B cell (primary cell): ENCODE measurements at regions not wholly inside any gene's neighbourhood (a gene's known extent, or its start where the extent isn't known, plus 50 kb on each side); places are given as distances from the start of the nearest gene placed in this dataset.

Source experiments
- ATAC-seq: fragments of 200-7000 bp; cut with Tn5 transposase; one replicate; pipeline ENCODE4 v1.10.0; 2021; ENCODE audit warnings: low read depth, mild to moderate bottlenecking, moderate number of reproducible peaks, moderate library complexity
- CTCF ChIA-PET: fragments of 350-600 bp; sonication (Branson Sonifier 250); formaldehyde crosslinking; loops from one replicate; lab custom pipeline; 2021; ENCODE audit warnings: antibody characterized with exemption, inconsistent platforms; lab: Charles Lee
- POLR2A ChIA-PET: fragments of 350-600 bp; sonication (Branson Sonifier 250); formaldehyde crosslinking; loops from one replicate; lab custom pipeline; 2021; ENCODE audit warnings: antibody characterized with exemption; lab: Charles Lee
- DNase-seq: peaks from one replicate; pipeline ENCODE4 v3.0.0; 2013
- H2AFZ ChIP-seq: 2 replicates; pipeline ENCODE4 v1.6.1; 2012; ENCODE audit warnings: mild to moderate bottlenecking, low read depth, low read length; ENCODE audit not compliant: insufficient read depth, poor library complexity, severe bottlenecking
- H3K27ac ChIP-seq, 2 donors: 1 replicate in 1 of 2; 2 replicates in 1 of 2; pipeline ENCODE4 v1.5.1; 2012 to 2013; ENCODE audit warnings: low read length in 2 of 2, mild to moderate bottlenecking in 2 of 2, moderate library complexity in 1 of 2
- H3K27me3 ChIP-seq, 4 experiments: fragments of 200-600 bp in 1 of 4; sonication (generic) in 1 of 4; replicated peaks in 1 of 4; 1 replicate in 2 of 4; 2 replicates in 2 of 4; pipeline versions ENCODE4 v1.6.1 to v1.7.0; 2013 to 2016; ENCODE audit warnings: low read length in 3 of 4, mild to moderate bottlenecking in 2 of 4, mixed read lengths in 1 of 4, moderate library complexity in 1 of 4; ENCODE audit not compliant: insufficient read depth in 4 of 4, control insufficient read depth in 3 of 4; ENCODE audit errors: control extremely low read depth in 1 of 4
- H3K36me3 ChIP-seq, 2 experiments: replicated peaks in 1 of 2; 1 replicate in 1 of 2; 2 replicates in 1 of 2; pipeline versions ENCODE4 v1.6.1 to v1.7.1; 2013; ENCODE audit warnings: low read length in 1 of 2; ENCODE audit not compliant: insufficient read depth in 2 of 2, control insufficient read depth in 1 of 2; ENCODE audit errors: control extremely low read depth in 1 of 2, extremely low read depth in 1 of 2
- H3K4me1 ChIP-seq, 2 donors: fragments of 200-600 bp in 1 of 2; sonication (generic) in 1 of 2; 1 replicate in 1 of 2; 2 replicates in 1 of 2; pipeline versions ENCODE4 v1.5.1 to v1.6.1; 2013 to 2017; ENCODE audit warnings: low read length in 2 of 2; ENCODE audit not compliant: control insufficient read depth in 2 of 2, insufficient read depth in 2 of 2
- H3K4me2 ChIP-seq: replicated peaks from 2 replicates; pipeline ENCODE3; 2012; ENCODE audit warnings: mild to moderate bottlenecking, low read depth, low read length; ENCODE audit not compliant: poor library complexity, severe bottlenecking
- H3K4me3 ChIP-seq, 5 experiments: fragments of 200-600 bp in 1 of 5; sonication (generic) in 1 of 5; 1 replicate in 3 of 5; 2 replicates in 2 of 5; pipeline versions ENCODE4 v1.5.1 to v1.7.0; 2011 to 2016; ENCODE audit warnings: low read length in 4 of 5, mild to moderate bottlenecking in 4 of 5, low read depth in 2 of 5, control low read depth in 1 of 5, moderate library complexity in 1 of 5; ENCODE audit not compliant: insufficient read depth in 1 of 5; ENCODE audit errors: control extremely low read depth in 1 of 5, extremely low read depth in 1 of 5
- H3K79me2 ChIP-seq: fragments of 200-600 bp; sonication (generic); one replicate; pipeline ENCODE4 v1.6.0; 2016; ENCODE audit warnings: low read length; ENCODE audit not compliant: control insufficient read depth, insufficient read depth
- H3K9ac ChIP-seq: fragments of 200-600 bp; sonication (generic); 2 replicates; pipeline ENCODE4 v1.6.1; 2017; ENCODE audit warnings: mild to moderate bottlenecking, low read length, moderate library complexity
- H3K9me3 ChIP-seq, 3 donors: one replicate each; pipeline versions ENCODE4 v1.6.1 to v1.7.1; 2013; ENCODE audit warnings: low read length in 2 of 3; ENCODE audit not compliant: control insufficient read depth in 2 of 3, insufficient read depth in 1 of 3; ENCODE audit errors: control extremely low read depth in 1 of 3
- H4K20me1 ChIP-seq: 2 replicates; pipeline ENCODE4 v1.6.0; 2012; ENCODE audit warnings: mild to moderate bottlenecking, low read length; ENCODE audit not compliant: insufficient read depth, control insufficient read depth, poor library complexity, severe bottlenecking
- H3K27ac Mint-ChIP-seq: one replicate; pipeline ENCODE4 v1.8.0; 2021; ENCODE audit warnings: mixed read lengths
- H3K27me3 Mint-ChIP-seq: one replicate; pipeline ENCODE4 v1.8.0; 2021; ENCODE audit warnings: mixed read lengths
- H3K4me1 Mint-ChIP-seq: one replicate; pipeline ENCODE4 v1.8.0; 2021; ENCODE audit warnings: mixed read lengths
- H3K4me3 Mint-ChIP-seq: one replicate; pipeline ENCODE4 v1.8.0; 2021; ENCODE audit warnings: mixed read lengths
- H3K9me3 Mint-ChIP-seq: one replicate; pipeline ENCODE4 v1.8.0; 2022; ENCODE audit warnings: mixed read lengths; ENCODE audit not compliant: insufficient read depth
- EZH2 ChIP-seq: IDR thresholded peaks from 2 replicates; pipeline ENCODE4 v1.6.1; 2012; ENCODE audit warnings: borderline replicate concordance, low read depth, mild to moderate bottlenecking, moderate library complexity, low read length; ENCODE audit not compliant: insufficient read depth, poor library complexity, severe bottlenecking
- WGBS: methylation state at CpG from one replicate; pipeline ENCODE4 v1.1.5; 2013; ENCODE audit warnings: missing lambda C conversion rate; ENCODE audit not compliant: insufficient coverage; 5-methylcytosine and 5-hydroxymethylcytosine counted together
- intact Hi-C: fragments of 100-400 bp; cut with micrococcal nuclease; formaldehyde crosslinking; loops from one replicate; pipeline ENCODE4 v1.10.0; 2022
- TF ChIP-seq, protein P1 (sequence below): fragments of 200-600 bp; IDR thresholded peaks from one replicate; pipeline ENCODE4 v1.8.0; 2022; ENCODE audit warnings: antibody characterized with exemption, mild to moderate bottlenecking

DNA sequence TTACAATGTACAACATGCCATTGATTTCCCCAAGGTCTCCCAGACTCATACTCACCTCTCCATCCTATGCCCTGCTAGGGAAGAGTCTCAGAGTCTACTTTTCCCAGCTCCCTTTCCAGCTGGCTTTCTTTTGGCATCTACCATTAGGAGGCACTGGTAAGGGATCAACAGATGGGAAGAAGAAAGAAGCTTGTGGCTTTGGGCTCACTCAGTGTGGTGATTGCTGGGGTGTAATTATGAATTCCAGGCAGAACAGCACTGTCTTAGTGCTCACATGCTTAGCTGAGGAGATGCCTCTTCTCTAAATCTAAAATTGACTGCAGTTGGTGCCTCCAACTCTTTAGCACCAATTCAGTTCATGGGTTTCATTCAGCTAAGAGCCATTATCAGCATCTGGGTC, 330.0 kb downstream of the PSAT1 start:
- Histone ChIP-seq H4K20me1 (no peaks in the 10 kb centered on the region), H3K4me1 (peaks cover 16% of the 10 kb centered on the region in 2 donors), H2AFZ (no peak overlapping the region), H3K9ac (no peak overlapping the region), H3K27ac (no peak overlapping the region), H3K36me3 (no peaks in the 10 kb centered on the region), H3K27me3 (no peaks in the 10 kb centered on the region), H3K9me3 (no peaks in the 10 kb centered on the region), H3K79me2 (no peaks in the 10 kb centered on the region), H3K4me2 (no peak overlapping the region), H3K4me3 (no peak overlapping the region)
- H3K4me1 Mint-ChIP-seq = peaks cover 14% of the 10 kb centered on the region
- intact Hi-C loops = no loop called here
- TF ChIP-seq, protein P1, sequence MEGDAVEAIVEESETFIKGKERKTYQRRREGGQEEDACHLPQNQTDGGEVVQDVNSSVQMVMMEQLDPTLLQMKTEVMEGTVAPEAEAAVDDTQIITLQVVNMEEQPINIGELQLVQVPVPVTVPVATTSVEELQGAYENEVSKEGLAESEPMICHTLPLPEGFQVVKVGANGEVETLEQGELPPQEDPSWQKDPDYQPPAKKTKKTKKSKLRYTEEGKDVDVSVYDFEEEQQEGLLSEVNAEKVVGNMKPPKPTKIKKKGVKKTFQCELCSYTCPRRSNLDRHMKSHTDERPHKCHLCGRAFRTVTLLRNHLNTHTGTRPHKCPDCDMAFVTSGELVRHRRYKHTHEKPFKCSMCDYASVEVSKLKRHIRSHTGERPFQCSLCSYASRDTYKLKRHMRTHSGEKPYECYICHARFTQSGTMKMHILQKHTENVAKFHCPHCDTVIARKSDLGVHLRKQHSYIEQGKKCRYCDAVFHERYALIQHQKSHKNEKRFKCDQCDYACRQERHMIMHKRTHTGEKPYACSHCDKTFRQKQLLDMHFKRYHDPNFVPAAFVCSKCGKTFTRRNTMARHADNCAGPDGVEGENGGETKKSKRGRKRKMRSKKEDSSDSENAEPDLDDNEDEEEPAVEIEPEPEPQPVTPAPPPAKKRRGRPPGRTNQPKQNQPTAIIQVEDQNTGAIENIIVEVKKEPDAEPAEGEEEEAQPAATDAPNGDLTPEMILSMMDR = no peak
- TF ChIP-seq EZH2 = no peak
- DNase-seq (no peak), ATAC-seq (no peak)
- H3K27me3 Mint-ChIP-seq = no peaks in the 10 kb centered on the region
- POLR2A ChIA-PET = no interaction called here
- H3K27ac Mint-ChIP-seq = no peak overlapping the region
- no peak overlapping the region for H3K4me3 Mint-ChIP-seq
- H3K9me3 Mint-ChIP-seq = no peaks in the 10 kb centered on the region
- CTCF ChIA-PET = no interaction called here

DNA sequence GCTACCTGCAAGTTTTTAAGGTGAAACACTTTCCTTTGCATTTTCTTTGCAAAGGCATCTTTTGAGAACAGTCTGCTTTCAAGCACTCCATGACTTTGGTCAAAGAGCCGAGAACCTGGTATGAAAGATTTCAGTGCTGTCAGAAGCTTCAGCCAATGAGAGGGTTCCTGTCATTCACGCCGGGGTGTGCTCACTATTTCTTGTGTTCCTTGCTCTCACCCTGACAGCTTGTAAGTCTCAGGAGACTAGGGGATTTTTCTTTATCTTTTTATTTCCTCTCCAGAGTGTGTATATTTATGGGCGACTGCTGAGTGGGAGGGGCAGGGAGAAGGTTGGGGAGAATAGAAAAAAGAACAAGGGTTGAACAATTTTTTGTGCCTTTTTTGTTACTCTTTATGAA, 334.0 kb downstream of the PSAT1 start:
- POLR2A ChIA-PET = no interaction called here
- WGBS = 33% methylated on average over 1 of the region's 4 CpGs
- H3K79me2 ChIP-seq = no peaks in the 10 kb centered on the region
- Mint-ChIP-seq H3K27ac (no peak overlapping the region), H3K4me1 (peaks cover 19% of the 10 kb centered on the region), H3K27me3 (peaks cover 4% of the 10 kb centered on the region), H3K4me3 (peak overlapping the region; percentile 33), H3K9me3 (no peaks in the 10 kb centered on the region)
- TF ChIP-seq, protein P1 = no peak
- no peak for TF ChIP-seq EZH2
- no peaks in the 10 kb centered on the region for H3K27me3 ChIP-seq
- peaks cover 16% of the 10 kb centered on the region in 2 donors for H3K4me1 ChIP-seq
- H3K4me2 ChIP-seq = peak overlapping the region; percentile 31
- no peak overlapping the region for H3K4me3 ChIP-seq
- no peaks in the 10 kb centered on the region for H3K9me3 ChIP-seq
- no peaks in the 10 kb centered on the region for H3K36me3 ChIP-seq
- H3K27ac ChIP-seq = no peak overlapping the region
- CTCF ChIA-PET = no interaction called here
- H3K9ac ChIP-seq = peak overlapping the region; percentile 30
- ATAC-seq (peak; percentile 62), DNase-seq (peak; percentile 26)
- H2AFZ ChIP-seq = no peak overlapping the region
- intact Hi-C loops = no loop called here
- H4K20me1 ChIP-seq = no peaks in the 10 kb centered on the region
